Stimulated activated CD4-positive, alpha-beta T cell treated with anti-CD3 and anti-CD28 coated beads, Interleukin-2, amount 100 ng/mL, for 24 hours (primary cell): ENCODE measurements at regions not wholly inside any gene's neighbourhood (a gene's known extent, or its start where the extent isn't known, plus 50 kb on each side); places are given as distances from the start of the nearest gene placed in this dataset.
"Not testable (repeated sequence)": the region's sequence is repeated elsewhere in the genome, so short reads cannot be mapped to it uniquely, and the experiment has no call there.

Source experiments
- DNase-seq, 2 donors: peaks; one replicate each; pipeline ENCODE4 v3.0.0-alpha.2; 2020

DNA sequence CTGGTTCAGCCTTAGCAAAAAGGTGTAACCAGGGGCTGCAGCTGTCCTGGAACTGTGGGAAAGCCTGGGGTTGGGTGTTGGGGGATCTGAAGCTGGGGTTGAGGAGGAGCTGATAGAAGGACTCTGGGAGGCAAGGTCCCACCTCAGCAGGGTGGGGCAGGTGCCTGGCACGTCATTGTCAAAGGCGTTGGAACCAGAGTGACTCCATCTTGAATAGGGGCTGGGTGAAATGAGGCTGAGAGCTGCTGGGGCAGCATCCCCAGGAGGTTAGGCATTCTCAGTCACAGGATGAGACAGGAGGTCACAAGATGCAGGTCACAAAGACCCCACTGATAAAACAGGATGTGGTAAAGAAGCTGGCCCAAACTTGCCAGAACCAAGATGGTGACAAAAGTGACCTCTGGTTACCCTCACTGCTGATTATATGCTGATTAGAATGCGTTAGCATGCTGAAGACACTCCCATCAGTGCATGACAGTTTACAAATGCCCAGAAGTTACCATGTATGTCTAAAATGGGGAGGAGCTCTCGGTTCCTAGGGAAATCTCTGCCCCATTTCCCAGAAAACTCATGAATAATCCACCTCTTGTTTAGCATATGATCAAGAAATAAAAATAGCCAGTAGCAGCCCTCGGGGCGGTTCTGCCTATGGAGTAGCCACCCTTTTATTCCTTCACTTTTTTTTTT is 85.4 kb downstream of the IER5 start:
- DNase-seq: no peak

DNA sequence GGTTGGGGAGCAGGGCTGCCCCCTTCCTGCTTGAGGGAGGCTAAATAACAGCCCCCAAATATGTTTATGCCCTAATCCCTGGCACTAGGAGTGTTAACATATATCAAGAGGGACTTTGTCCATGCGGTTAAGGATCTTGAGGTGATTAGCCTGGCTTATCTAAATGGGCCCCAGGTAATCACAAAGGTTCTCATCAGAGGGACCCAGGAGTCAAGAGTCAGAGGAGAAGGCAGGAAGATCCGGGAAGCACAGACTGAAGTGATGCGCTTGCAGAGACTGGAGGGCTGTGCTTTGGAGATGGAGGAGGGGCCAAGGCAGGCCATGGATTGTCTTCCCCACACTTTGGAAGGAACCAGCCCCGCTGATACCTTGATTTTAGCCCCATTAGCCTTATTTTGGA is 86.4 kb downstream of the IER5 start:
- no peak for DNase-seq

DNA sequence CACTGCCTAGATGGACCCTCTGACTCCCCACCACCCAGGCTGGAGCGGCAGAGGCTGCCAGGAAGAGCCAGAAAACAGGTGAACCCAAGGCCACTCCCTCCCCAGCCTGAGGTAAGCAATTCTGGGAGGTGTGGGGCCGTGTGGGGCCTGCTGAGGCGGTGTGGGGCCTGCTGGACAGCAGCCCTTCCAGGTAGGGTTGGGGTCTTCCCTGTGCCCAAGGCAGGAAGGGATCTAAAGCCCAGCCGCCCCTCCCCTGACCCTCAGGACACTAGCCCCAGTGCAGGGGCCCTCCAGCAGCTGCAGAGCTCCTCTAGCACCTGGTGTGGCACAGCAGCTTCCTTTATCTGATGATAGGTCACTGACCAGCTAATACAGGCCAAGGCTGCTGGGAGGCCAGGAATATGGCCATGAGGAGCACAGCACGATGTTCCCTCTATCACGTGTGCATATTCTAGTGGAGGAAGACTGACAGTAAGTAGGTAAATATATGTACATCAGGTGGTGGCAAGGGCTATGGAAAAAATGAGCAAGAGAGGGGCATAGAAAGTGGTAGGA is 86.9 kb downstream of the IER5 start:
- no peak for DNase-seq

DNA sequence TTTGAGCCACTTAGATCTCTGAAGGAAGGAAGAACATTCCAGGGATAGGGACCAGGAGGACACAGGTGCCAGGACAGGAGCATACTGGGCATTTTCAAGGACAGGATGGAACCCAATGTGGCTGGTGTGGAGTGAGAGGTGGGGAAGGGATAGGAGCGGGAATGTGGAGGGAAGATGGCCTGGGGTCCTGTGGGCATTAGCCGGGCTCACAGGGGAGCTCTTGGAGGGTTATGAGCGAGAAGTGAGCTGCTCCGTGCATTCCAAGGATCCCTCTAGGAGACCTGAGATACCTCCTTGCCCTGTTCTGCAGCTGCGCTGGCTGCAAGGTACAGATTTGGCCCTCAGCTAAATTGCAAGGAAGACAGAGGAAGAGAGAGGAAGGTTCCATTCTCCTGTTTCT is 87.5 kb downstream of the IER5 start:
- DNase-seq: no peak

DNA sequence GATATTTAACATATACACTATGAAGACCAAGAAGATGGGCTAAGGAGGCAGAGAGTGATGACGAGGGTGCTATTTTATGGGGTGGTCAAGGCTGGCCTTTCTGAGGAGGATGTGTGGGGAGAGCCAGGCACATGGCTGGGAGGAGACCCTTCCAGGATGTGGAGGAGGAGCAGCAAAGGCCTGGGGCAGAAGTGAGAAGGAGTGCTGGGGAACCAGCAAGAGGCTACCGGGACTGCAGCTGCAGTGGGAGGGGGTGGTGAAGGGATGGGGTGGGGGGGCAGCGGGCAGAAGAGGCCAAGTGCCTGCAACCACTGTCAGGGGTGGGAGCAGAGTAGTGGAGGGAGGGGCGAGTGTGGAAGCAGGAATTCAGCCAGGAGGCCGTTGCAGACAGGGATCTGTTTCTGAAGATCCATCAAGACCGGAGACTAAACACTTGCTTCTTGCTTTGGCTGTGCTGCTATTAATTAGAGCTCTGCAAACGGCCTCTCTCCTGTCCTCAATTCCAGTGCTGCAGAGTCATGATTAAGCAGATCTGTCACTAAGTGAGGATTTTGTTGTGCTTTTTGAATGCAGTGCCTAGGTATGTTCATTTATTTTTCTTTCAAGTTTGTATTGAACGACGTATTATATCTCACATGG is 89.9 kb downstream of the IER5 start:
- DNase-seq: no peak

DNA sequence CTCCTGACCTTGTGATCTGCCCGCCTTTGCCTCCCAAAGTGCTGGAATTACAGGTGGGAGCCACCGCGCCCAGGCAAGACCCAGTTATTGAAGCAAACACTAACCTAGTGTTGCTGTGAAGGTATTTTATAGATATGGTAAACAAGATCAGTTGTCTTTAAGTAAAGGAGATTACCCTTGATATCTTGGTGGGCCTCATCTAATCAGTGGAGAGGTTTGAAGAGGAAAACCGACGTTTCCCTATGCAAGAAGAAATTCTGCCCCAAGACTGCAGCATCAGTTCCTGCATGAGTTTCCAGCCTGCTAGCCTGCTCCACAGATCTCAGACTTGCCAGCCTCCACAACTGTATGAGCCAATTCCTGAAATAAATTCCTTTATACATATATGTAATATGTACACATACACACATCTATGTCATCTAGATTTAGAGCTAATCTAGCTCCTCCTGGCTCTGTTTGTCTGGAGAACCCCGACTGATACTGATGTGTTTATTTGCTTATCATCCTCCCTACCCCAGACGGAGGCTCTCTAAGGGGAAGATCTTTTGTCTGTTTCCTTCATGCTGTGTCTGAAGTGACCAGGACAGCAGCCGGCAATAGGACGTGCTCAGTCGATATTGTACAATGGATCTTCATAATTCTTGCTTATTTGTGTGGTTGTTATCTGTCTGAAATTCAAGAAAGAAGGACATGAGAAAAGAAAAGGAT is 90.9 kb downstream of the IER5 start:
- DNase-seq: no peak

DNA sequence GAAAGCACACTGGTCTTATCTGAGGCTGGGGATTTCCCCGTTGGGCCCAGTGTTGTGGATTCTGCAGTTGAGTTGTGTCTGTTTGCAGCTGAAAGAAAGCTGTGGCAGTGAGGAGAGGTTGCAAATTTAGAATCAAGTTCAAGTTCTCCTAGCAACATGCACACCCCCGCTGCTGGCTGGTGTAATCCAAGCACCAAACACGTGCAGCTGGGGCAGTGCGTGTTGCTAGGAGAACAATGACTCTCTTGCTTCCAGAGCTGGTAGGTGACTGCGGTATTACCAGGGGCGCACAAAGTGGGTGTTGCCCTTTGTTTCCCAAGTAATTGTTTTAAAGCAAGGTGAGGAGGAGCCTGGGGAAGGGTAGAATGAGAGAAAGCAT is 91.5 kb downstream of the IER5 start:
- peak; percentile 41 to 52 for DNase-seq

DNA sequence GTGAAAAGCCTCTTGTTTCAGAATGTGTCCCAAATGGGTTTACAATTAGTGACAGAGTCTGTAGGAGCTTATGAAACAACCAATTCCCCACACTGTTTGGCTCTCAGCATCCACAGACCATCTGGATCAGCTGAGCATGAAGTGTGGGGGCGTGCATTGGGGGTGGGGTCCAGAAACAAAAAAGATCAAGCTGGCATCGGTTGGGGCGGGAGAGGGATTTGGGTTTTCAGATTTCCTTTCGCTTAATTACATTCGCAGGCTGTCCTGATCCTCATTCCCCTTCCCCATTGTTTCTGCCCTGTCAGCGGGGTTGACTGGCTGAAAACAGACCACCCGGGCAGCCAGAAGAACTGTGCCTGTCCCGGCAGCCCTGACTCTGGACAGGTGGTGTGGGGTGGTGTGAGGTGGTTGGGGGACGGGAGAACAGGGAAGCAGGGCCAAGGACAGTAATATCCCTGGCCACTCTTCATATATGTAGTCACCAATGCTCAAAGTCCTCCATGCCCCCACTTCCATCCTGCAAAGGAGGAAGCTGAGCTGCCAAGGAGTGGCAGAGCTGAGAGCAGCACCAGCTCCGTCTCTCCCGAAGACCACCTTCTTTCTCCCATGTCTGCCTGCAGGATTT is 92.0 kb downstream of the IER5 start:
- DNase-seq: no peak

DNA sequence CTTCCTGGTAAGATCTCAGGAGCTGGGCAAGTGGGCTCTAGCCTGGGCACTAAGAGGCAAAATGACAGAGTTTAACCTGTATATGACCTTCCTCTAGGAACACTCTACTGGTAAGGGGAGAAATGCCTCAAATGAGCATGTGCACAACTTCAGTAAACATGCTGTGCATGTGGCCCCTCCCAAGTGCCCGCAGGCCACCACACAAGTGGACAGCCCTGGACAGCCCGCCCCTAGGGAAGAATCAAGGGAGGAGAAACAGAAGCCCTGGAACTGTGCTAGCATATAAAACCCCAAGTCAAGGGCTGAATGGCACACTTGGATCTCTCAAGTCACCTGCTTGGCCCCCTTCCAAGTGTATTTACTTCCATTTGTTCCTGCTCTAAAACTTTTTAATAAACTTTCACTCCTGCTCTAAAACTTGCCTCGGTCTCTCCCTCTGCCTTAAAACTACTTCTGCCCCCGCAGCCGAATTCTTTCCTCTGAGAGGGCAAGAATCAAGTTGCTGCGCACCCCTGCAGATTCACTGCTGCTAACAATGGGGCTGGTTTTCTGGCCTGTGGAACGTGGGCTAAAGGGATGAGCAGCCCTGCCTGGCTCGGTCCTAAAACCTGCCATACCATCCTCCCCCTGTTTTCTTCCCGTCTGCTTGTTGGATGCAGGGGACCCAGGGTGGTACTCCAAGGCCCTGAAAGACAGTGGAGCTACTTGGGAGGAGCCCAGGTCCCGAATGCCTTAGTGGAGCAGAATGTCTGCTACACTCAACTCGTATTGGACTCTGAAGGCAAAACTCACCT is 93.5 kb downstream of the IER5 start:
- no peak for DNase-seq

DNA sequence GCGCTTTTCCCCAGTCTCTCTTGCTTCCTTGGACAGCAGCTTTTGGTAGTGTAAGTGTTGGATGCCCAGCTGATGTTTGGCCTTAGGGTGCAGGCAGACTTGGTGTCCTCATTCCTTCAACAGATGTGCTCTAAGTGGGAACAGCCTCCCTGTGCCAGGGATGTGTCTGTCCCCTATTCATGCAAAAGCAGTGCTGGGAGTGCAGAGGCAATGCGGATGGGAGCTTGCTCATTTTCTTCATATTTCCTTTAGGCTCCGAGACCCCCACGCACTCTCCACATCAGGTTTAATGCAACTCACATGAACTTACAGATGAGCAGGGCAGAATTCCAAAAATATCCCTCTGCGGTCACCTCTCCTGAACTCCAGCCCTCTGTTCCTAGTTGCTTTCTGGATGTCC is 96.1 kb downstream of the IER5 start:
- no peak for DNase-seq

DNA sequence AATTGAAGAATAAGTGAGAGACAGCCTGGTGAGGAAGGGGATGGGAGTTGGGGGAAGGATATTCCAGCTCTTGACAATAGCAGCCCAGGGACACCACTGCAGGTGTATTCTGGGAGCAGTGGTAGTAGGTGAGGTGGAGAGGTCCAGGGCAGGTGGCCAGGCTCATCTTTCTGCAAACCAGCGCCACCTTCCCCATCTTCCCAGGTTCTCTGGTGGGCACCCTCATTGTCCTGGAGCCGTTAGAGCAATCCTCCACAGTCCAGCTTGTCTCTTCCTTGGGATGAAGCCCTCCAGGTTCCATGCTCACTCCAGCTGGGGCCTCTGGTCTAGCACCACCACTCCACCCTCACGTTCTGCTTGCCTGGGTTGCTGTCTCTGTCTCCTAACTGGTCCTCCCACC is 97.0 kb downstream of the IER5 start:
- no peak for DNase-seq

DNA sequence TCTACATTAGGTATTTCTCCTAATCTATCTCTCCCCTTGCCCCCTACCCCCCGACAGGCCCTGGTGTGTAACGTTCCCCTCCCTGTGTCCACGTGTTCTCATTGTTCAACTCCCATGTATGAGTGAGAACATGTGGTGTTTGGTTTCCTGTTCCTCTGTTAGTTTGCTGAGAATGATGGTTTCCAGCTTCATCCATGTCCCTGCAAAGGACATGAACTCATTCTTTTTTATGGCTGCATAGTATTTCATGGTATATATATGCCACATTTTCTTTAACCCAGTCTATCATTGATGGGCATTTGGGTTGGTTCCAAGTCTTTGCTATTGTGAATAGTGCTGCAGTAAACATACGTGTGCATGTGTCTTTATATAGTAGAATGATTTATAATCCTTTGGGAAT is 97.6 kb downstream of the IER5 start:
- not testable (repeated sequence) for DNase-seq

DNA sequence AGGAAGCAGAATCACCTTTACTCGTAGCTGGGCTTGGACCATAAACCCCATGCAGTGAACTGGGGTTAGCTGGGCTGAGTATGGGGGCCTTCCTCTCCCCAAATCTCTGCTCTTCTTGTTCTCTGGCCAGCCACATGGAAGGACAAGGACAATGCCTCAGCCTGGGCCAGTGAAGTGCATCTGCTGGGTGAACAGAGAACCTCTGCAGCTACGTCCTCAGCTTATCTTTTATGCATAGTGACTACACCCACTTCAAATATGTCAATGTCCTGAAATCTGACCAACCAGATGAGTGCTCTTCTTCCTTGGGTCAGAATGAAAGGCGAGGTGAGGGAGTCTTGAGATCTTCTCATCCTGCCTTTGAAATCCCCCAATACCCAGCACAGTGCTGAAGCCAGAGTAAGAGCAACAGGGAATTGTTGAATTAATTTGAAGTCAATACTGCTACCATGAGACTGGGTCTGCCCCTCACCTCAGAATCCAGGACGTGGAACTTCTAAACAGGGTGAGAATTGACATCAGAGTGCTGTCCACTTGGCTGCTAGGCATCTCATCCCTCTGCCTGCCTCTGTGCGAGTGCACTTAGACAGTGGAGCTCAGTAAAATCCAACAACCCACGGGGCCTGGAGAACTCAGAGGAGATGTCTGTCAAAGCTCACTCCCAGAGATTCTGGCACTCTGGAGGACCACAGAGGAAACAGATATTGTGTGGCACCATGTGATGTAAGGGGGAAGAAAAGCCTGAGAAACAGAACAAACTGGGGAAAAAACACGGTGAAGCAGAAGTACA is 99.0 kb downstream of the IER5 start:
- DNase-seq: no peak

DNA sequence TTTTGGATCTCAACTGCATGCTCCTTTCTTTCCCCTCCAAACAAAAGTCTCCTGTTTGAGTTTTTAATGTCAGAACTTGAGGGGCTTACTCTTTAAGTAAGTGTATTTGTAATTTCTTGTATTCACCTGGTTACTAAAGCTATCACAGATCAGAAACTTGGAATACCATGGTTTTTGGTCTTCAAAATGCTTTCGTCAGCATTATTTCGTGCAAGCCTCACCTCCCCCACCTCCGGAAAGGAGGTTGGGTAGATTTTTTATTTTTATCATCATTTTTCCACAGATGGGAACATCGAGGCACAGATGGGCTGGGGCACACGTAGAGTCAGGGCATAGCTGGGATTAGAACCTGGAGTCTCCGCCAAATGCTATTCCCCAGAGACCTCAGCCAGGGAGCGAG is 100.7 kb downstream of the IER5 start:
- no peak for DNase-seq

DNA sequence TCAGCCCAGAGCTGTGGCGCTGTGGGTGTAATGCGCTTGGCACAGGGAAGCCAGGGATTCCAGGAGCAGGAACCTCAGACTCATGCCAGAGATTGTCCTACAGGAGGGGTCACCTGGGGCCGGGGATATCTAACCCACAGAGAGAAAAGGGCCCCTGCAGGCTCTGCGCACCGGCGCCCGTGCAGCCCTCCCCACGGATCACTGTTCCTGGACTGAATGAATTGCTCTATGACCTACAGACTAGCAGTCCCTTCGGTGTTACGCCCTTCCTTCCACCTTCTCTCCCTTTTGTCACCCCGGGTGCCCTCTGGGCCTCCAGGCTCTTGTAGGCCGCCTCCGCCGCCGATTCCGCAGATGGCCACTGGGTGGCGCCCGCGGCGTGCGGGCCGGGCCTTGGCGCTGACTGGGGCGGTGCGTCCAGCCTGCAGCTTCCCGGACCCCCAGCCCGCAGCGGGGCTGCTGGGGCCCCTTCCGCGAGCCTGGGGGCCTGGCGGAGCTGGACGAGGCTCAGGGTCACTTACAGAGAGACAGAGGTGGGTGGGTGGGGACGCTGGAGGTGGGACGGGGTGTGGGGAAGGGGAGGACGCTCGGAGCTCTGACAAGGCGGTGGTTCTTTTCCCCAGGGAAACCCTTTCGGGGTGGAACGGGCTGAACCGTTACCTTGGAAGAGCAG is 101.3 kb downstream of the IER5 start:
- peak; percentile 81 to 83 for DNase-seq

DNA sequence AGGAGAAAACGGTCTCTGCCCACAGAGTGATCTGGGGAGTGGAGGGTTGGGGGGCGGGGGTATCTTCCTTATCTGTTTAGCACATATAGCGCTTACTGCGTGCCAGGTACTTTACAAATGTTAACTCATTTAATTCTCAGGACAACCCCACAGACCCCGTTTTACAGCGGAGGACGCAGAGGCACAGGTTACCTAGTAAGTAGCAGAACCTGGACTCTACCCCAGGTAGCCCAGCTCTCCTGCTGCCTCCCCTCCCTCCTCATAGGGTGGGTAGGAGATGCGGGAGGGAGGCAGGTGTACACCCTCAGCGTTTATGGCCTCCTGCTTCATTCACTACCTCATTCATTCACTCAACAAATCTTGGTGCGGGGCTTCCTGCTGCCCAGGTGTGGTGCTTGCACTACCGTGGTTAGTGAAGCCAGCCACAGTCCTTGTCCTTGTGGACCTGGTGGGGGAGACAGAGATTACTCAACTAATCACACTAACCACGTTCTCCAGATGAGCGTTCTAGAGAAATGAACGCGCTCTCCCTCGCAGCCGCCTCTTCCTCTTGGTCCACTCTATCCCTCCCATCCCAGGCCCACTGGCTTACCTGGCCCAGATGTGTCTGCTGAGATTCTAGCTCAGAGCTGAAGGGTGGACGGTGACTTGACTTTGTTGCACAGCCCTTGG is 102.0 kb downstream of the IER5 start:
- no peak for DNase-seq

DNA sequence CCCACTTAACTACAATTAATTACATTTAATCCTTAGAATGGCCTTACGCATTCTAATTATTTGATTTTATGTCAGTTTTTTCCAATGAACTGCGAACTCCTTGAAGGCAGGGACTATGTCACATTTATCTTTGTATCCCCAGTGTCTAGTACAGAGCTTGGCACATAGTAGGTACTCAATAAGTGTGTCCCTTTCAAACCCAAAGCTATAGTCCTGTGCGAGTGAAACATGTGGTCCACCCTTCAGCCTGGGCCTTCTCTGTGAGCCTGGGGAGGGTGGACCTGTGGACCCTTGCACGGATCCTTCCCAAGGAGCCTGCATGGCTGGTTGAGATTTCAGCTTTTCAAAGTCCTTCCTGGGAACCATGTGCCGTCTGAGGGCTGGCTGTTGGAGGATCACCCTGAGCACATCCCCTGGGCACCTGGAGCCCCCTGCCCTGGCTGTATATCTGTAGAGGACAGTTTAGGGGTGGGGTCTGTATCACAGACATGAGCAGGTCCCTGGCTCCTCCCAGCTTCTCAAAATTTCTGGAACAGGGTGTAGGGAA is 103.1 kb downstream of the IER5 start:
- DNase-seq: no peak

DNA sequence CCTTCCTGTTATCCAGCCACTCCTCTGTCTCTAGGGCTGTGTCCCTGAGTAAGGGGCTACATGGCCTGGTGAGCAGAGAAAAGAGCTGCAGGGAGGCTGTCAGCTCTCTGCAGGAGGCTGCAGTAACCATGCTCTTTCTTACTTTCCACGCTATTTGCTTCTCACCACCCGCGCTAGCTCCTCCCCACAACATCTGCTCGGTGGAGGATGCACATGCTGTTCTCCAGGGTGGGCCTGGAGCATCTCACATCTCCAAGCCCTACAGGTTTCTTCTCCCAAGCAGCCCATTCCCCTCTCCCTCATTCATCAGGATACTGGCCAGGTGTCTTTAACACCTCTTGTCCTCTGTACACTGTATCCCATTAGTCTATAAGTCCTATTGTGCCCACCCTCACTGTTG is 103.8 kb downstream of the IER5 start:
- no peak for DNase-seq

DNA sequence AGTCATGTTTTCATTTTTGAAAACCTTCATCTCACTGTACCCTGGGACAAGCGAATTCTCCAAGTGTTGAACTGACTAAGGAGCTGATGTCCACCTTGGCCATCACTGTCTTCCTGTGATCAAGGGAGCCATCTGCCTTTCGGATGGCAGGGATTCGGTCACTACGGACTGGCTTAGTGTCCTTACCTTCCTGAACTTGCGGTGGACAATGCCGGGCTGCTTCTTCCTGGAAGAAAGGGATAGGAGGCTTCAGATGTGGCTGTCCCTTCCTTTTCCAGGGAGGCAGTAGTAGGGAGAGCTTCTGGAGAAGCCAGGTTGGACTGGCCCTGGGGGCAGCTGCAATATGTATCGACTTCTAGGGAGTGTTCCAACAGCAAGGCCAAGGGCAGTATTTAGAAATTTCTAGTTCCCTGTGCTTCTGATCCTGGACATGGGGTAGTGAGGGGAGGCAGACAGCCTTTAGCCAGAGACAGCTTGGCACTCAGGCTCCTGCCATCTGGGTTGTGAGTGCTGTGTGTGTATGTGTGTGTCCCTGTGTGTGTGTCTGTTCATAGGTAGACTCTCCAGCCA is 114.6 kb downstream of the IER5 start:
- no peak for DNase-seq

DNA sequence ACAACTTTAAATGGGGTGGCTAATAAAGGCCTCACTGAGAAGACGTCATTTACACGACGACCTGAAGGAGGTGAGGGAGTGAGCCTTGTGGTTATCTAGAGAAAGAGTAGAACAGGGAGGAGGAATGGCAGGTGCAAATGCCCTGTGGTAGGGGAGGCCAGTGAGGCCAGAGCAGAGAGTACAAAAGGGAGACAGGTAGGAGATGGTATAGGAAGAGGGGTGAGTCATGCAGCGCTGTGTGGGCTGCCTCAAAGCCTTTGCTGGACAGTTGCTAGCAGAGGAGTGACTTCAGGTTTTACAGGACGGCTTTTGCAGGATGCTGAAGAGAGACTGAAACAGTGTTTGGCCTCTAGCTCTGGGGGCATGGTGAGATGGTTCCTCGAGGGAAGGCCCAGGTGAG is 116.0 kb downstream of the IER5 start:
- no peak for DNase-seq
